ENCODE measurements at regions not wholly inside any gene's neighbourhood (a gene's known extent, or its start where the extent isn't known, plus 50 kb on each side); places are given as distances from the start of the nearest gene placed in this dataset.

DNA sequence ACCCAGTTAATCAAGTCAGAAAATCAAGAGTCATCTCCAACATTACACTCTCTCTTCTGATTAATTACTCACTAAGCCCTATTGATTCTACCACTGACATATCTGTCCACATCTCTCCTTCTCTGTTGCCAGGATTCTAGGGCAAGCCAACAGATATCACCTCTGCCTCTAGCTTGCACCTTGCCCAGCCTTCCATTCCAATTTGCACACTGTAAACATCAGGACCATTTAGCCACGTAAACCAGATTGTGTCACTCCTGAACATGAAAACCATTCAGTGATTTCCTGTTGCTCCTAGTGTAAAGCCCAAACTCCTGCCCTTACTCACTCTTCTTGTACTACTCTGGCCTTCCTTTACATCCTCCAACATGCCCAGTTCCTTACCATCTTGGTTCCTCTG, 68.0 kb upstream of the PLS3 start:
- in situ Hi-C loops (cut with MboI; ENCODE audit: low sequenced_read_pairs in 4 of 4), result no loop called here
- H3K27ac ChIP-seq, result no peak overlapping the region
- H3K36me3 ChIP-seq, result no peaks in the 10 kb centered on the region
- H3K4me3 ChIP-seq, result no peak overlapping the region
- H3K9me3 ChIP-seq, result no peaks in the 10 kb centered on the region
- DNase-seq (no peak), ATAC-seq (no peak)
- H3K27me3 ChIP-seq, result no peaks in the 10 kb centered on the region
- intact Hi-C loops (cut with DNase I; ENCODE audit: low total_unique reads), result no loop called here
- TF ChIP-seq, protein P1, sequence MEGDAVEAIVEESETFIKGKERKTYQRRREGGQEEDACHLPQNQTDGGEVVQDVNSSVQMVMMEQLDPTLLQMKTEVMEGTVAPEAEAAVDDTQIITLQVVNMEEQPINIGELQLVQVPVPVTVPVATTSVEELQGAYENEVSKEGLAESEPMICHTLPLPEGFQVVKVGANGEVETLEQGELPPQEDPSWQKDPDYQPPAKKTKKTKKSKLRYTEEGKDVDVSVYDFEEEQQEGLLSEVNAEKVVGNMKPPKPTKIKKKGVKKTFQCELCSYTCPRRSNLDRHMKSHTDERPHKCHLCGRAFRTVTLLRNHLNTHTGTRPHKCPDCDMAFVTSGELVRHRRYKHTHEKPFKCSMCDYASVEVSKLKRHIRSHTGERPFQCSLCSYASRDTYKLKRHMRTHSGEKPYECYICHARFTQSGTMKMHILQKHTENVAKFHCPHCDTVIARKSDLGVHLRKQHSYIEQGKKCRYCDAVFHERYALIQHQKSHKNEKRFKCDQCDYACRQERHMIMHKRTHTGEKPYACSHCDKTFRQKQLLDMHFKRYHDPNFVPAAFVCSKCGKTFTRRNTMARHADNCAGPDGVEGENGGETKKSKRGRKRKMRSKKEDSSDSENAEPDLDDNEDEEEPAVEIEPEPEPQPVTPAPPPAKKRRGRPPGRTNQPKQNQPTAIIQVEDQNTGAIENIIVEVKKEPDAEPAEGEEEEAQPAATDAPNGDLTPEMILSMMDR (IDR thresholded peaks at IDR 0.05 in 4 of 5, conservative IDR thresholded peaks at IDR 0.05 in 1 of 5), result no peak
- no peak for TF ChIP-seq POLR2A (IDR thresholded peaks at IDR 0.05)
- peaks cover 0 to 3% of the 10 kb centered on the region in 2 donors for H3K4me1 ChIP-seq

DNA sequence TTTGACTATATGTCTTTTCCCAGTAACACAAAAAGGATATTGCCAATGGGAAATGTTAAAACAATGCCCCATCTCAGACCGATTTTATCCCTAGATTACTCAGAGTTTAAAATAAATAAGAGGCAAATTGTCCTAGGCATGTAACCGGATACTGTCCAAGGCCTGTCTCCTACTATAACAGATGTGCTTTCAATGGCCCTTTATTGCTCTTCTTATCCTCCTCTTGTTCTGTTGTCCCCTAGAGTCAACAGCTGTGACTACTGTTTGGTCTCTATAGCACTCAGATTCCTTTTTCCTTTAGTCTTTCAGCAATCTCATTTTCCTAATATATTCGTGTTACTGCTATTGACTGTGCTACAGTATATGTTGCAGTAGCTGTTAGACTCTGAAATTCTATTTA, 66.8 kb upstream of the PLS3 start:
- Histone ChIP-seq H3K27me3 (no peaks in the 10 kb centered on the region), H3K9me3 (no peaks in the 10 kb centered on the region), H3K27ac (no peak overlapping the region), H3K4me1 (peaks cover 0 to 3% of the 10 kb centered on the region in 2 donors), H3K4me3 (no peak overlapping the region), H3K36me3 (no peaks in the 10 kb centered on the region)
- no peak for DNase-seq
- in situ Hi-C loops (cut with MboI; ENCODE audit: low sequenced_read_pairs in 4 of 4) (no loop called here), intact Hi-C loops (cut with DNase I; ENCODE audit: low total_unique reads) (no loop called here)
- ATAC-seq, result peak; percentile 68 to 77
- TF ChIP-seq POLR2A (IDR thresholded peaks at IDR 0.05), result no peak
- TF ChIP-seq, protein P1 (IDR thresholded peaks at IDR 0.05 in 4 of 5, conservative IDR thresholded peaks at IDR 0.05 in 1 of 5), result no peak

DNA sequence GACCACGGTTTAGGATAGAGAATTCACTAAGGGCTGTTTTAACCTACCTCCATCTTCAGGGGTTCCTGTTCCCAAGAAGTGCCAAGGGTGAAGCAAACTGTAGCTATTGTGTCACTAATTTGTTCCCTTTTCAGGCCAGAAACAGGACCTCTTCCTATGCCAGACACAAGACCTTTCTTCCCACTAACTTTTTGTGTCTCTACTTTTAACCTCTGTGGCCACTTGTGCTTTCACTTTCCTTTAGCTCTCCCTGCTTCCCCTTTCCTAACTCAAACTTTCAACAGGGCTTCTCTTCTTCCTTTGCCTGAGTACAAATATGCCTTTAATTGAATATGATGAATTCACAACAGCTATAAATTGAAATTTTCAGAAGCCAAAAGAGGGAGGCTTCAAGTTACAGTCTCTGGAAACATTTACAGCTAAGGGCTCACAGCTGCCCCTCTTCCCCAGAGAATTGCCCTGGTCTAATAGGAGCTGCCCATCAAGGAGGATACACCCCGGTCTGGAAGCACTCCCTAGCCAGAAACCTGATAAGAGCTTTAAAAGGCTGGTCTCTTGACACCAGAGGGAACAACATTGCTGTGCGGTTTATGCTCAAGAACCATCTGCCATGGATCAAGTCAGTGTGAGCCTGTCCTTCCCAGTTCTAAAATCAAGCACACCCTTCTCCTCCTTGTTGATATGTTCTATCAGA, 61.7 kb upstream of the PLS3 start:
- Histone ChIP-seq H3K4me3 (no peak overlapping the region), H3K27me3 (no peaks in the 10 kb centered on the region), H3K4me1 (peaks cover 0 to 2% of the 10 kb centered on the region in 2 donors), H3K27ac (no peak overlapping the region), H3K36me3 (no peaks in the 10 kb centered on the region), H3K9me3 (no peaks in the 10 kb centered on the region)
- DNase-seq (no peak), ATAC-seq (no peak)
- intact Hi-C loops (cut with DNase I; ENCODE audit: low total_unique reads) (no loop called here), in situ Hi-C loops (cut with MboI; ENCODE audit: low sequenced_read_pairs in 4 of 4) (no loop called here)
- TF ChIP-seq, protein P1 (IDR thresholded peaks at IDR 0.05 in 4 of 5, conservative IDR thresholded peaks at IDR 0.05 in 1 of 5), result no peak
- no peak for TF ChIP-seq POLR2A (IDR thresholded peaks at IDR 0.05)

DNA sequence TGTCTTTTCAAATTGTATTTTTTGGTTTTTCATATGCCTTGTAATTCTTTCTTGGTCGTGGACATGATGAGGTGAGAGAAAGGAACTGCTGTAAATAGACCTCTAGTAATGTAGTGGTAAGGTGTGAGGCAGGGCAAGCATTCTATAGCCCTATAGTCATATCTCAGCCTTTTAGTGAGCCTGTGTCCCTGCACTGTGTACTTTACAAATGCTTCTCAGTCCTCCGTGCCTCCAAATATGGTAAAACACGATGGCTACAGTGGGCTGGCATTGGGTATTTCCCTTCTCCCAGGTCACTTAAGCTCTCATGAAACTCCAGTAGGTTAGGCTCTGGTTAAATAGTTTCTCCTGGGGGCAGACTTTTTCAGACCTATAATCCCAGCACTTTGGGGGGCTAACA, 57.9 kb upstream of the PLS3 start:
- Histone ChIP-seq H3K27ac (no peak overlapping the region), H3K4me3 (no peak overlapping the region), H3K9me3 (no peaks in the 10 kb centered on the region), H3K36me3 (no peaks in the 10 kb centered on the region), H3K27me3 (no peaks in the 10 kb centered on the region), H3K4me1 (no peaks in the 10 kb centered on the region)
- DNase-seq (no peak), ATAC-seq (no peak)
- no peak for TF ChIP-seq POLR2A (IDR thresholded peaks at IDR 0.05)
- TF ChIP-seq, protein P1 (IDR thresholded peaks at IDR 0.05 in 4 of 5, conservative IDR thresholded peaks at IDR 0.05 in 1 of 5), result no peak
- intact Hi-C loops (cut with DNase I; ENCODE audit: low total_unique reads), result no loop called here
- in situ Hi-C loops (cut with MboI; ENCODE audit: low sequenced_read_pairs in 4 of 4), result no loop called here

DNA sequence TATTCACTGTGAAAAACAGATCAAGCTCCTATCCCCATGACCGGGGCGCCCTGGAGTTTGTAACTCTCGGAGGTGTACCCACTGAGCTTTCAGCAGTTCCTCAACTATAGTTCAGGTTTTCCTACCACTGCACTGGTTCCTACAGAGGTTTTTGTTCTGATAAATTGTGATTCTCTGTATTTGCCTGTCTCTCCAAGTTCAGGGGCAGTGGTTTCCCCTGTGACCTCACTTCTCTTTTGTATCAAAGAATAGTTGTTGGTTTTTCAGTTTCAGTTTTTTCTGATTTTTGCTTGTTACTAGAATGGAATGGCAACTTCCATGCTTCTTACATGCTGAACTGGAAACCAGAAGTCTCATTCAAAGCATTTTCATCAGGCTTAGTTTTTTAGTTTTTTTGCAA, 56.8 kb upstream of the PLS3 start:
- no peaks in the 10 kb centered on the region for H3K9me3 ChIP-seq
- intact Hi-C loops (cut with DNase I; ENCODE audit: low total_unique reads) (no loop called here), in situ Hi-C loops (cut with MboI; ENCODE audit: low sequenced_read_pairs in 4 of 4) (no loop called here)
- H3K4me3 ChIP-seq, result no peak overlapping the region
- no peaks in the 10 kb centered on the region for H3K36me3 ChIP-seq
- TF ChIP-seq, protein P1 (IDR thresholded peaks at IDR 0.05 in 4 of 5, conservative IDR thresholded peaks at IDR 0.05 in 1 of 5), result no peak
- no peak for TF ChIP-seq POLR2A (IDR thresholded peaks at IDR 0.05)
- no peak overlapping the region for H3K27ac ChIP-seq
- no peak for ATAC-seq
- no peaks in the 10 kb centered on the region for H3K27me3 ChIP-seq
- DNase-seq, result no peak
- no peaks in the 10 kb centered on the region for H3K4me1 ChIP-seq
